Activated CD4-positive, alpha-beta T cell treated with anti-CD3 and anti-CD28 coated beads, Interleukin-2, amount 10 ng/mL, durations not matched to agents 24 days and 14 days (primary cell): ENCODE measurements at regions not wholly inside any gene's neighbourhood (a gene's known extent, or its start where the extent isn't known, plus 50 kb on each side); places are given as distances from the start of the nearest gene placed in this dataset.
"Not testable (repeated sequence)": the region's sequence is repeated elsewhere in the genome, so short reads cannot be mapped to it uniquely, and the experiment has no call there.

Experiments
- DNase-seq: peaks from one replicate; pipeline ENCODE4 v3.0.0; 2022
- H3K27ac Mint-ChIP-seq: one replicate; pipeline ENCODE4 v1.8.0; 2022; ENCODE audit warnings: mild to moderate bottlenecking, mixed read lengths
- H3K27me3 Mint-ChIP-seq: one replicate; pipeline ENCODE4 v1.8.0; 2022; ENCODE audit warnings: mixed read lengths
- H3K36me3 Mint-ChIP-seq: one replicate; pipeline ENCODE4 v1.8.0; 2022; ENCODE audit warnings: low read depth, mild to moderate bottlenecking, mixed read lengths
- H3K4me1 Mint-ChIP-seq: one replicate; pipeline ENCODE4 v1.8.0; 2021; ENCODE audit warnings: mixed read lengths
- H3K4me3 Mint-ChIP-seq: one replicate; pipeline ENCODE4 v1.8.0; 2022; ENCODE audit warnings: mild to moderate bottlenecking, moderate library complexity, mixed read lengths
- H3K9me3 Mint-ChIP-seq: one replicate; pipeline ENCODE4 v1.8.0; 2021; ENCODE audit warnings: mixed read lengths
- intact Hi-C: fragments of 100-400 bp; cut with micrococcal nuclease; formaldehyde crosslinking; loops from one replicate; pipeline ENCODE4 v1.15.1; 2023

DNA sequence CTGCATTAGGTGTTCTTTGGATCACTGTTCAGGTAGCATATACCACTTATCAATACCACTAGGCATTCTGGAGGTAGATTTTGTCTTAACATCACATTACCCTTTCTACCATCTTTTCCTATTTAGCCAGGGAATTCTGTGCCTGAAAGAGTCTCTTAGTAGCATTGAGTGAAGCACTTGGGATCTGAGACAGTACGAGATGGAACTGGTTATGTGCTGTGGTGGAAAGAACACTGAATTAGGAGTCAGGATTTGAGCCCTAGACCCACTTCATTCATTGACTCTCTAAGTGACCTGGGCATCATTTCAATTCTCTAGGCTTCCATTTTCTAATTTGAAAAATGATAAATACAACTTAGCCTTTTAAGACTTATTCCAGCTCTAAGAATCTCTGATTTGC is 291.1 kb downstream of the DMAC1 start:
- Mint-ChIP-seq H3K27ac (no peak overlapping the region), H3K36me3 (no peaks in the 10 kb centered on the region), H3K9me3 (no peaks in the 10 kb centered on the region), H3K4me3 (no peak overlapping the region), H3K27me3 (peaks cover 7% of the 10 kb centered on the region), H3K4me1 (no peaks in the 10 kb centered on the region)
- DNase-seq: no peak
- intact Hi-C loops: no loop called here

DNA sequence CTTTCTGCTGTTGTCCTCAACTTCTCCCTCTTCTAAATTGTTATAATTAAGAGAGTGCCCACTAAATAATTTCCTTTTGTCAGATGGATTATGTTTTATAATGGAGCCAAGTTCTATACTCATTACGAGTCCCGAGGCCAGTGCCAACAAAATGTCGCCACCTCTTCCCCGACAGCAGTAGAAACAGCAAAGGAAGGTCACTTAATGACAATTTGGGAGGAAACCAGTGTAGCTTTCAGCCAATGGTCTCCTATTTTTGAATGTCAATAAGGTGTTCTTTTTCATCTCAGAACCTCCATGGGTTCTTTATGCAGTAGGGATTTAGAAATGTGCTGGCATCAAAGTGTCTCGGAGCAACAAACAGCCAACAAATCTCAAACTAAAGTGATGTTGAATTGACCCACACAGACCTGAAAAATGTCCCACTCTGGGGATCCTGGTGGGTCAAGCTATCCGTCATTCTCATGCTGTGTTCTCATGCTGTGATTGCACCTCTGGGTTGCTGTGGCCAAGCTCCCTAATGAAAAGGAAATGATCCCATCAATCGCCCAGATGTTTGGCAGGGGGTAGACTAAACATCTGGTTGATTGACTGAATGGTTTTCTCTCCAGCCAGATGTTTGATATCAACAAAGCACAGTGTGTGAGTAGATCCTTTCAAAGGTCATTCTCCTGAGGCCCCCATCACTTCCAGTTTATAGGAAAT is 291.9 kb downstream of the DMAC1 start:
- no peak overlapping the region for H3K27ac Mint-ChIP-seq

DNA sequence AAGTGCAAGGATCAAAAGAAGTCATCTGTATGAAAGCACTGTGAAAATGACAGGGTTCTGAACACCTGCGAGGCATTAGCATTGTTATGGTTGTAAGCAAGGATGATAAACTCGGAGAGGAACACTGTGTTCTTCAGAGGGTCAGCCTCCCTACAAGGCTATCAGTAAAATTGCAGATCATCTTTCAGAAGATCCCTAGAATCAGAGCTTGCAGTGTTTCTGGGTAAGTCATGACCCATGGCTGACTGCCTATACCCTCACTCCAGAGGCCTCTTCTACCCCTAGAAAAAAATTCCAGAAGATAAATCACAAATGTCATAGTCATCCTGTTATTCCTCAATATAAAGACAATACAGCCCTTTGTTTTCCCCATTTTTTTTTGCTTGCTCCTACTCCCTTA is 292.6 kb downstream of the DMAC1 start:
- intact Hi-C loops: no loop called here
- Mint-ChIP-seq H3K4me1 (no peaks in the 10 kb centered on the region), H3K27ac (no peak overlapping the region), H3K36me3 (no peaks in the 10 kb centered on the region), H3K27me3 (peaks cover 5% of the 10 kb centered on the region), H3K9me3 (no peaks in the 10 kb centered on the region), H3K4me3 (no peak overlapping the region)
- DNase-seq: no peak

More for the DNA sequence above, 291.9 kb downstream of the DMAC1 start:
- intact Hi-C loops: no loop called here
- Mint-ChIP-seq H3K4me1 (no peaks in the 10 kb centered on the region), H3K27me3 (peaks cover 5% of the 10 kb centered on the region), H3K36me3 (no peaks in the 10 kb centered on the region), H3K4me3 (no peak overlapping the region), H3K9me3 (no peaks in the 10 kb centered on the region)
- no peak for DNase-seq

DNA sequence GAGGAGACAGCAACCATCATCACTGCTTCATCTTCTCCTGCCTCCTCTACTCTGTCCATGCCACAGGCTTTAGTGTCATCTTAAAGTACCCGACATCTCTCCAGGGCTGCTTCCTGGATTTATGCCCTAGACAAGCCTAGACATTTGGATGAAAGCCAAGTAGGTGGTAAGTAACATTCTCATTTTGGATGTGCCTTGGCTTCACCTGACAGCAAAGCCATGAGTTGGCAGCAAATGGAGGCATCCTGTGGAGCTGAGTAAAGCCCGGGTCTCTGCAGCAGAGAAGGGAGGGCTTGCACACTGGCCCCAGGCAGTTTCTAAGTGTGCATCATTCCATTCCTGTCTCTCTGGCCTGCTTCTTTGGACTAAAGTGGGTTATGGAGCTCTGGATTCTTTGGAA is 299.1 kb downstream of the DMAC1 start:
- no peak overlapping the region for H3K4me3 Mint-ChIP-seq

GRCh38 chr9:7491641-7492040 is 307.9 kb downstream of the DMAC1 start:
- H3K4me3 Mint-ChIP-seq: no peak overlapping the region
- H3K4me1 Mint-ChIP-seq: no peaks in the 10 kb centered on the region
- H3K27ac Mint-ChIP-seq: no peak overlapping the region
- H3K27me3 Mint-ChIP-seq: peaks cover 3% of the 10 kb centered on the region
- no peaks in the 10 kb centered on the region for H3K36me3 Mint-ChIP-seq
- H3K9me3 Mint-ChIP-seq: no peaks in the 10 kb centered on the region
- intact Hi-C loops: no loop called here
- no peak for DNase-seq

More for the DNA sequence above, 299.1 kb downstream of the DMAC1 start:
- no peak for DNase-seq
- Mint-ChIP-seq H3K4me1 (no peaks in the 10 kb centered on the region), H3K36me3 (no peaks in the 10 kb centered on the region), H3K27me3 (peaks cover 2% of the 10 kb centered on the region), H3K9me3 (no peaks in the 10 kb centered on the region), H3K27ac (no peak overlapping the region)
- intact Hi-C loops: no loop called here

DNA sequence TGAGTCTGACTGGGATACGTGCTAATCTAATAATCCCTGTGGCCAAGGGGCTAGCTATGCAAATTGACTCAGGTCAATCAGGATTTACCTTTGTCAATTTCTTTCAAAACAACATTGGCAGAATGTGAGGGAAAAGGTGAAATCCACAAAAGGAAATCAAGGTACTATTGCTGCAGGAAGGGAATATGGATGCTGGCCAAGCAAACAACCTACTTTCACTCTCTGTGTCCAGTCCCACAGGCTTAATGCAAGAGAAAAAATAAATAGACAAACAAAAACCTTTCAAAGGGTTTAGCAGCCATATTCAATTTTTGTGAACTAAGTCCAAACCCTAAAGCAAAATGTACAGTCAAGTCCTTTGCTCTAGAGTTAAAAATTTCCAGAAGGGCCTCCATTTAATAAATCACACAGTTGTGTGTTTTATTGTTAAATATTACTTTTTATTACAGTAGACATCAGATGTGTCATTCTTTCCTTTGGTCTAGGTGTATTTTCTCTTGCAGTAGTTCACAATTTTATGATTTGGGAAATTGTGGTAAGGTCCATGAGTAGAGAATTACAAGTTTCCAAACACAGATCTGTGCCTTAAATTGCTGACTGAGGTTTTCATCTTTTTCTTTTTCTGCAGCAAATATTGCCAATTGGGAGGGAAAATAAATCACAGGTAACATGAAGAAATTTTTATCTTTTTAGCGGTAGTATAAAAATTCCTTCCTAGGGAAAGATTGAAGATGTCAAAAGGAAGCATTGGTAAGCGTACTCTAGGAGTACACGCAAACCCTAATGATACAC is 309.1 kb downstream of the DMAC1 start:
- intact Hi-C loops: no loop called here
- no peak overlapping the region for H3K4me3 Mint-ChIP-seq
- no peaks in the 10 kb centered on the region for H3K4me1 Mint-ChIP-seq
- no peaks in the 10 kb centered on the region for H3K9me3 Mint-ChIP-seq
- peaks cover 3% of the 10 kb centered on the region for H3K27me3 Mint-ChIP-seq
- H3K27ac Mint-ChIP-seq: no peak overlapping the region
- no peak for DNase-seq
- no peaks in the 10 kb centered on the region for H3K36me3 Mint-ChIP-seq

DNA sequence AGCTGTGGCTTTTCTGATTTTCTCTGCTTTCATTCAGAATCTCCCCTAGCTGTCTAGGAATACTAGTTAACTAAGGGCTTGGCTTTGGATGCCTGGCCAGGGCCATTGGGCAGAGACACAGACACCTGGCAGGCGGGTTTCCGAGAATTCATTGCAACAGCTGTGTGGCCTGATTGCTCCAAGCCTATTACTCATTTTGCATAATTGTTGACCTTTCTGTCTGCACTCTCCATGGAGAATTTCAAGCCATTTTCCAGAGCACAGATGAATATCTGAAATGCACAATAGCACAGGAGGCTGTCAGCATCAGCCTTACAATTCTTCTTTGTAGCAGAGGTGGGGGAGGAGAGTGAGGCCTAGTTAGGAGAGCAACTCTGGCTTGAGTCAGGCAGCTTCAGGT is 310.5 kb downstream of the DMAC1 start:
- DNase-seq: no peak
- Mint-ChIP-seq H3K27ac (no peak overlapping the region), H3K27me3 (peaks cover 3% of the 10 kb centered on the region), H3K9me3 (no peaks in the 10 kb centered on the region), H3K4me1 (no peaks in the 10 kb centered on the region), H3K4me3 (no peak overlapping the region), H3K36me3 (no peaks in the 10 kb centered on the region)
- intact Hi-C loops: no loop called here

GRCh38 chr9:7484014-7484413 is 315.6 kb downstream of the DMAC1 start:
- intact Hi-C loops, H3K4me3 Mint-ChIP-seq, DNase-seq, H3K36me3 Mint-ChIP-seq, H3K27ac Mint-ChIP-seq, H3K27me3 Mint-ChIP-seq, H3K9me3 Mint-ChIP-seq, H3K4me1 Mint-ChIP-seq: not testable (repeated sequence)

- Mint-ChIP-seq H3K36me3 (no peaks in the 10 kb centered on the region), H3K4me1 (no peaks in the 10 kb centered on the region), H3K27ac (no peak overlapping the region), H3K27me3 (no peaks in the 10 kb centered on the region), H3K9me3 (no peaks in the 10 kb centered on the region), H3K4me3 (no peak overlapping the region)
- intact Hi-C loops: no loop called here
- DNase-seq: no peak
Observed at GRCh38 chr9:7481570-7481969, 318.0 kb downstream of the DMAC1 start.

DNA sequence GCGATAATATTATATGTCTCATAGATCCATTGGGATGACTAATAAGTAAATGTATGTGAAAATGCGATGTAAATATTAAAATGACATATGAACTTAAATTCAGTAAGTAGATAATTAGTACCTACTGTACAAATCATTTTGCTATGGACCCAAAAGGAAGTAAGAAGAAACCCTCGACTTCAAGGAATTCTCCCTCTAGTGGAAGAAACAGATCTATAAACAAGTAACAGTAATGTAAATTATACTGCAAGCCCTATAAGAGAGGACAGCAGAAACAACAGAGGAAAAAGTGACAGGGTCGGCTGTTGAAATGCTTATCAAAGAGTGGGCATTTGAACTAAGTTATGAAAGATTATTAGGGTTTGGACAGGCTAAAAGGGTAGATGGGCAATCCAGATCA is 320.3 kb downstream of the DMAC1 start:
- Mint-ChIP-seq H3K4me1 (no peaks in the 10 kb centered on the region), H3K36me3 (no peaks in the 10 kb centered on the region), H3K27ac (no peak overlapping the region), H3K27me3 (no peaks in the 10 kb centered on the region), H3K4me3 (no peak overlapping the region), H3K9me3 (no peaks in the 10 kb centered on the region)
- intact Hi-C loops: no loop called here
- no peak for DNase-seq

DNA sequence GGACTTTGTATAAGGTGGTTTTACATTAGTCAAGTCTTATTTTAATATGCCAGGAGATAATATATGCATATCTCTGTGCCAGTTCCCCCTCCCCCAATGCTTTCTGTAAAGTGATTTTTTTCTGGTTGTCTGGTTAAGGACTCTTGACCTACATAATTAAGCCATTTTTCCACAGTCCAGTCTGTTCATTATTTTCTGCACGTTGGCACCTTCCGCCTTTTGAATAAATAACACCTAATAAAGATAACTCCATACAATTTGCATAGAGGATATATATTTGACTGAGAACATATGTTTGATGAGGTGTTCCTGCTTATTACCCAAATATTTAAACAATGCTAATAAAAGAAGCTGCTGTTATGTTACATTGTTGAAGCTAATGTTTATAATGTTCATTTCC is 320.9 kb downstream of the DMAC1 start:
- no peak for DNase-seq
- intact Hi-C loops: no loop called here
- Mint-ChIP-seq H3K9me3 (no peaks in the 10 kb centered on the region), H3K36me3 (no peaks in the 10 kb centered on the region), H3K27ac (no peak overlapping the region), H3K4me3 (no peak overlapping the region), H3K4me1 (no peaks in the 10 kb centered on the region), H3K27me3 (no peaks in the 10 kb centered on the region)

- Mint-ChIP-seq H3K27ac (no peak overlapping the region), H3K36me3 (no peaks in the 10 kb centered on the region), H3K4me1 (no peaks in the 10 kb centered on the region), H3K4me3 (no peak overlapping the region), H3K27me3 (peaks cover 26% of the 10 kb centered on the region), H3K9me3 (no peaks in the 10 kb centered on the region)
- intact Hi-C loops: no loop called here
- DNase-seq: no peak
Observed at GRCh38 chr9:7467186-7467585, 332.4 kb downstream of the DMAC1 start.

DNA sequence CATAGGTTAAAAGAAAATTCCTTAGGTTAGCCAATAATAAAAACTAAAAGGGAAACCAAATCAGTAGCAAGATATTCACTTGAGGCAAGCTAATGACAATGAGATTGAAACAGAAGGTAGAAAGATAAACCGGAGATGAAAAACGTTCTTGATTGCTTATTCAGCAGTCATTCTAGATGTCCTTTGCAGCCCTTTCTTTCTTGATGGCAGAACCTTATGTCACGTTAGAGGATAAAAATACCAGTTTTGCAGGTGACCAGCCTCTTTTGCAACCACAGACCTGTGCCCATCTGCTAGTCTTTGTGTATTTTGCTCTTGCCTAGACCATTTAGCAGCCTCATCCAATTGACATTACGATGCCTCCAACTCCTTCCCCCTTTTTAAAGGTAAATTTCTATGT is 337.8 kb downstream of the DMAC1 start:
- no peaks in the 10 kb centered on the region for H3K4me1 Mint-ChIP-seq
- no peak overlapping the region for H3K27ac Mint-ChIP-seq
- H3K9me3 Mint-ChIP-seq: no peaks in the 10 kb centered on the region
- H3K27me3 Mint-ChIP-seq: peaks cover 15% of the 10 kb centered on the region
- intact Hi-C loops: no loop called here
- H3K4me3 Mint-ChIP-seq: no peak overlapping the region
- DNase-seq: no peak
- H3K36me3 Mint-ChIP-seq: no peaks in the 10 kb centered on the region

- Mint-ChIP-seq H3K27me3 (peaks cover 10% of the 10 kb centered on the region), H3K9me3 (no peaks in the 10 kb centered on the region), H3K4me3 (no peak overlapping the region), H3K27ac (no peak overlapping the region), H3K4me1 (no peaks in the 10 kb centered on the region), H3K36me3 (no peaks in the 10 kb centered on the region)
- intact Hi-C loops: no loop called here
- DNase-seq: no peak
Observed at GRCh38 chr9:7456793-7457530, 342.6 kb downstream of the DMAC1 start.
